ENCODE measurements at regions not wholly inside any gene's neighbourhood (a gene's known extent, or its start where the extent isn't known, plus 50 kb on each side); places are given as distances from the start of the nearest gene placed in this dataset.
A peak's percentile ranks its signal among the peaks of the same experiment; 100 is the strongest.

GRCh38 chr6:157758516-157759023, 64.5 kb upstream of the SNX9 start (continued):
- TF ChIP-seq MGA (IDR thresholded peaks at IDR 0.05) (peak; percentile 95), SOX6 (IDR thresholded peaks at IDR 0.05) (peak; percentile 86), TCF7 (IDR thresholded peaks at IDR 0.05; ENCODE audit: borderline replicate concordance) (0 out of 2 replicates have a peak, but pooled peaks have one; percentile 32), HMBOX1 (IDR thresholded peaks at IDR 0.05) (peak; percentile 81; the same call in 1 of the 2 replicates), NR2C2 (CRISPR knock-in tag; IDR thresholded peaks at IDR 0.05) (peak; percentile 86), NR2C2 (tag; IDR thresholded peaks at IDR 0.05) (peak; percentile 88), RAD21 (CRISPR knock-in tag; conservative IDR thresholded peaks at IDR 0.05 in 1 of 2, IDR thresholded peaks at IDR 0.05 in 1 of 2) (0 out of 4 replicates have a peak, but pooled peaks of 1 of the 2 experiments have one; percentile 4), PKNOX1 (IDR thresholded peaks at IDR 0.05) (peak; percentile 51; the same call in 1 of the 2 replicates), EP400 (IDR thresholded peaks at IDR 0.05) (peak; percentile 74; the same call in 1 of the 2 replicates), ZFP36 (IDR thresholded peaks at IDR 0.05; ENCODE audit: low read depth, low read length, partially characterized antibody) (no peak), ZNF445 (CRISPR knock-in tag; IDR thresholded peaks at IDR 0.05; ENCODE audit: low read depth) (no peak), USF1 (CRISPR knock-in tag; IDR thresholded peaks at IDR 0.05) (peak; percentile 52), MECOM (CRISPR knock-in tag; IDR thresholded peaks at IDR 0.05) (0 out of 2 replicates have a peak, but pooled peaks have one; percentile 4), ETV1 (tag; conservative IDR thresholded peaks at IDR 0.05; ENCODE audit: low read depth) (peak; percentile 14; the same call in 1 of the 2 replicates)

Data from K562 (cell line).